ENCODE measurements at regions not wholly inside any gene's neighbourhood (a gene's known extent, or its start where the extent isn't known, plus 50 kb on each side); places are given as distances from the start of the nearest gene placed in this dataset.

DNA sequence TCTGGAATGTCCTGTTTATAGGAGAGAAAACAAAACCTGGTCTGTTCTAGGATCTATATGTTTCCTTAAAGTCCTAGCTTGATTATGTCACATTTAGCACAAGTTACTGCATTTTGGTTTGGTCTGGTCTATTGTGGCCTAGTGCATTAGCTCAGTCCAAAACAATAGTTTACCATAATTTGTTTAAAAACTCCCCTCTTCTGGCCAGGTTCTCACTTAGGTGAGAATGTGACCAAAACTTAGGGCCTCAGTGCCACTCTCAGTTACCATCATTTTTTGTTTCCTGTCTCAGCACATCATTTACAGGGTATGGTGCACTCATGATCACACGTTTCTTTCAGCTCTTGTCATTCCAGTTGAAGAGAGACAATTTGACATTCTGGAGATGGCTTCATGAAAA lies 378.5 kb downstream of the KLHL4 start:
- H3K4me3 ChIP-seq (ENCODE audit: low read depth, poor library complexity, severe bottlenecking) = no peak overlapping the region
- no peak for DNase-seq (ENCODE audit: low spot score in 2 of 2)
- intact Hi-C loops (cut with DNase I; ENCODE audit: low total_unique reads) = no loop called here
- TF ChIP-seq POLR2A (IDR thresholded peaks at IDR 0.05) = no peak
- TF ChIP-seq, protein P1, sequence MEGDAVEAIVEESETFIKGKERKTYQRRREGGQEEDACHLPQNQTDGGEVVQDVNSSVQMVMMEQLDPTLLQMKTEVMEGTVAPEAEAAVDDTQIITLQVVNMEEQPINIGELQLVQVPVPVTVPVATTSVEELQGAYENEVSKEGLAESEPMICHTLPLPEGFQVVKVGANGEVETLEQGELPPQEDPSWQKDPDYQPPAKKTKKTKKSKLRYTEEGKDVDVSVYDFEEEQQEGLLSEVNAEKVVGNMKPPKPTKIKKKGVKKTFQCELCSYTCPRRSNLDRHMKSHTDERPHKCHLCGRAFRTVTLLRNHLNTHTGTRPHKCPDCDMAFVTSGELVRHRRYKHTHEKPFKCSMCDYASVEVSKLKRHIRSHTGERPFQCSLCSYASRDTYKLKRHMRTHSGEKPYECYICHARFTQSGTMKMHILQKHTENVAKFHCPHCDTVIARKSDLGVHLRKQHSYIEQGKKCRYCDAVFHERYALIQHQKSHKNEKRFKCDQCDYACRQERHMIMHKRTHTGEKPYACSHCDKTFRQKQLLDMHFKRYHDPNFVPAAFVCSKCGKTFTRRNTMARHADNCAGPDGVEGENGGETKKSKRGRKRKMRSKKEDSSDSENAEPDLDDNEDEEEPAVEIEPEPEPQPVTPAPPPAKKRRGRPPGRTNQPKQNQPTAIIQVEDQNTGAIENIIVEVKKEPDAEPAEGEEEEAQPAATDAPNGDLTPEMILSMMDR (IDR thresholded peaks at IDR 0.05) = no peak
- 81 to 90% methylated on average over 1 of the region's 1 CpG for WGBS, 2 donors

DNA sequence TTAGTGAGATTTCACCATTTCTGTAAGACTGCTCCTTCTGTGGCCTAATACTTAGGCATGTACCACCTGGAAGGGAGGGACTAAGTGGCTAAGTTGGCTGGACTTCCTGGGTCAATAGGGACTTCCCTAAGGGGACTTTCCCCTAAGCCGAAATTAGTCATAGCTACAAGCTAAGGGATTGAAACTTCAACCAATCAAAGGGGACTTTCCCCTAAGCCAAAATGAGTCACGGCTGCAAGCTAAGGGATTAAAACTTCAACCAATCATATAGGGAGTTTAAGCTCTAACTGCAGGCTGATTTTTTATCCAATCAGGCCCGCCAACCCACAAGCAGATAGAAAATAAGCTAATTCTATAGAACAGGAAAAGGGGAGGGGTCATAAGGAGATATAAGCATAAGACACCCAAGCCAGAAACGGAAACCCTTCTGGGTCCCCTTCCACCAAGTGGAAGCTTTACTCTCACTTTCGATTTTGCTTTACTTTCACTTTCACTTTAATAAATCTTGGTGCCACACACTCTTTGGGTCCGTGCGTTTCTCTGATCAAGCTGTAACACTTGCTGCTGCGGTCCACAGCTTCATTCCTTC lies 382.8 kb downstream of the KLHL4 start:
- TF ChIP-seq, protein P1 (IDR thresholded peaks at IDR 0.05) = no peak
- no peak for TF ChIP-seq POLR2A (IDR thresholded peaks at IDR 0.05)
- H3K4me3 ChIP-seq (ENCODE audit: low read depth, poor library complexity, severe bottlenecking) = no peak overlapping the region
- no peak for DNase-seq (ENCODE audit: low spot score in 2 of 2)
- intact Hi-C loops (cut with DNase I; ENCODE audit: low total_unique reads) = no loop called here
- 67 to 77% methylated on average over 8 of the region's 8 CpGs for WGBS, 2 donors

DNA sequence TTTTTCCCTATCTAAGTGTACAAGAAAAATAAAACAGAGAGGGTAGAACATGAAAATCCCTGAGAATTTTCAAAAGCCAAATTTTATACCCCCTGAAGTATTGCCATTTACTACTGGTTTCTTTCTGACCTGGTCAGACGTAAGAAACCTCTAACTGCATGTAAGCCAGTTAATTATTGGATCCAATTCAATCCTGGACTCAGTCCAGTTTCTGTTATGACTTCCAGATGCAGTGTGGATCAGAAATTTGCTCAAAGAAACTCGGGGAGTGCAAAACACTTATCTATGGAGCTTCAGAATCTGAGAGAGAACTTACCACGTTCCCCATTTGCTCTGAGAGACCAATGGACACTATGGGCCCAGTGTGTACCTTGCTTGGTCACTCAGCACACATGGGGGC lies 383.5 kb downstream of the KLHL4 start:
- no peak for DNase-seq (ENCODE audit: low spot score in 2 of 2)
- 24 to 37% methylated on average over 3 of the region's 3 CpGs for WGBS, 2 donors
- H3K4me3 ChIP-seq (ENCODE audit: low read depth, poor library complexity, severe bottlenecking) = no peak overlapping the region
- intact Hi-C loops (cut with DNase I; ENCODE audit: low total_unique reads) = no loop called here
- TF ChIP-seq, protein P1 (IDR thresholded peaks at IDR 0.05) = no peak
- TF ChIP-seq POLR2A (IDR thresholded peaks at IDR 0.05) = no peak

DNA sequence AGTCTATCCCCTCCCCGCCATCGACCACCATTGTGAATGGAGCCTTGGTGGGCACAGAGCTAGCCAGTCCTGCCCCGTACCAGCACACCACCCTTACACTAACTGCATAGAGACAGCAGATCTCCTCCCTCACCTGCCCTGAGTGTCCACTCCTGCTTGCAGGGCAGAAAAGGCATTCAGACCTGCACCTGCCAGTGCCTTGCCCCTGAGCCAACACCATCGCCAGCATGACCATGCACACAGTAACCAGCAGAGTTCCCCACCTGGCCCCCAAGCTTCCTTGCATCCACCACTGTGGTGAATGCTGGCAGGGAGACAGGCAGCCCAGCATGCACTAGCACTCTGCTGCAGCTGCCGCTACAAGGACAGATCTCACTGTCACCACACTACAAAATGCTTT lies 397.1 kb downstream of the KLHL4 start:
- TF ChIP-seq POLR2A (IDR thresholded peaks at IDR 0.05) = no peak
- TF ChIP-seq, protein P1 (IDR thresholded peaks at IDR 0.05) = no peak
- intact Hi-C loops (cut with DNase I; ENCODE audit: low total_unique reads) = no loop called here
- DNase-seq (ENCODE audit: low spot score in 2 of 2) = peak in 1 of 2 donors; percentile 58
- WGBS, 2 donors = 86 to 88% methylated on average over 4 to 5 of the region's 5 CpGs
- no peak overlapping the region for H3K4me3 ChIP-seq (ENCODE audit: low read depth, poor library complexity, severe bottlenecking)

DNA sequence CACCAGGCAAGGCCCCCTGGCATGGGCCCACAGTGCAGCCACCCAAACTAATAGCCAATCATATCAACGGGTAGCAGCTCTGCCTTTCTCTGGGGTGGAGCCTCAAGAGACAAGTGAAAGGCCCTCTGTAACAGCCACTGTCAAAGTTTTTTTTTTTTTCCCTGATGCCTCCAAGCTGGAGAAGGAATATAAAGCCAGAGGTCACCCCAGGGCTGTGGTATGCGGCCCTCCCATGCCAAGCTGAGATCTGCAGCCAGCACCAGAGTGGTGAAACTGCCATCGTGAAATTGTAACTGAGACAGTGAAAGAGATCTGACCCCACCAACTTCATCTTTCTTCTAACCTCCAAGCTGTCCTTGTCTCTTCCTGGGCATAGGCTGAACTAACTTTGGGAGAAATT lies 407.0 kb downstream of the KLHL4 start:
- TF ChIP-seq, protein P1 (IDR thresholded peaks at IDR 0.05) = no peak
- TF ChIP-seq POLR2A (IDR thresholded peaks at IDR 0.05) = no peak
- intact Hi-C loops (cut with DNase I; ENCODE audit: low total_unique reads) = no loop called here
- DNase-seq (ENCODE audit: low spot score in 2 of 2) = no peak
- 80 to 81% methylated on average over 3 of the region's 3 CpGs for WGBS, 2 donors
- no peak overlapping the region for H3K4me3 ChIP-seq (ENCODE audit: low read depth, poor library complexity, severe bottlenecking)

DNA sequence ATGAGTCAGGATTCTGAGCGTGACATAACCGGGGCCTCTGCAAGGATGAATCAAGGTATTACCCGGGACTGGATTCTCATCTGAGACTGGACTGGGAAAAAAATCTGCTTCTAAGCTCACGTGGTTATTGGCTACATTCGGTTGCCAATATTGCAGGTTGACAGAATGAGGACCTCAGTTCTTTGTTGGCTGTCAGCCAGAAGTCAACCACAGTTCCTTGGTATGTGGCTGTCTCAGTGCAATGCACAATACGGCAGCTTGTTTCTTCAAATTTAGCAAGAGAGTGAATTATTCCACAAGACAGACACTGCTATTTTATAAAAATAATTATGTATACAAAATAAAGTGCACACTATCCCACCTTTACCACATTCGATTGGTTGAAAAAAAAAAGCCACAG lies 424.2 kb downstream of the KLHL4 start:
- no peak for DNase-seq (ENCODE audit: low spot score in 2 of 2)
- TF ChIP-seq, protein P1 (IDR thresholded peaks at IDR 0.05) = no peak
- TF ChIP-seq POLR2A (IDR thresholded peaks at IDR 0.05) = no peak
- WGBS, 2 donors = 50 to 58% methylated on average over 7 of the region's 7 CpGs
- H3K4me3 ChIP-seq (ENCODE audit: low read depth, poor library complexity, severe bottlenecking) = no peak overlapping the region
- intact Hi-C loops (cut with DNase I; ENCODE audit: low total_unique reads) = no loop called here

Data from lower leg skin (tissue), 4 donors.